IPS DF 4.7 (cell line): ENCODE measurements at regions not wholly inside any gene's neighbourhood (a gene's known extent, or its start where the extent isn't known, plus 50 kb on each side); places are given as distances from the start of the nearest gene placed in this dataset.

Experiments used
- DNase-seq: peaks from one replicate; pipeline ENCODE4 v3.0.0-alpha.2; 2013; ENCODE audit warnings: low spot score; ENCODE audit errors: extremely low read depth

- no peak for DNase-seq
Observed at GRCh38 chr5:141800617-141801016, 77.6 kb downstream of the PCDH1 start.

GRCh38 chr5:141799507-141800167, 78.6 kb downstream of the PCDH1 start:
- DNase-seq, result no peak

GRCh38 chr5:141797425-141797824, 80.8 kb downstream of the PCDH1 start:
- no peak for DNase-seq

GRCh38 chr5:141795421-141795820, 82.8 kb downstream of the PCDH1 start:
- no peak for DNase-seq

- no peak for DNase-seq
Observed at GRCh38 chr5:141793881-141794280, 84.3 kb downstream of the PCDH1 start.

- no peak for DNase-seq
Observed at GRCh38 chr5:141793403-141793802, 84.8 kb downstream of the PCDH1 start.

- DNase-seq, result no peak
Observed at GRCh38 chr5:141790630-141791029, 87.6 kb downstream of the PCDH1 start.

GRCh38 chr5:141789330-141789729, 88.9 kb downstream of the PCDH1 start:
- DNase-seq, result no peak

GRCh38 chr5:141788296-141788970, 89.8 kb downstream of the PCDH1 start:
- DNase-seq, result no peak

GRCh38 chr5:141787376-141787775, 90.8 kb downstream of the PCDH1 start:
- no peak for DNase-seq

- no peak for DNase-seq
Observed at GRCh38 chr5:141786700-141787099, 91.5 kb downstream of the PCDH1 start.

- no peak for DNase-seq
Observed at GRCh38 chr5:141785711-141786110, 92.5 kb downstream of the PCDH1 start.

- DNase-seq, result no peak
Observed at GRCh38 chr5:141785135-141785534, 93.1 kb downstream of the PCDH1 start.

GRCh38 chr5:141784529-141784928, 93.7 kb downstream of the PCDH1 start:
- DNase-seq, result no peak

- no peak for DNase-seq
Observed at GRCh38 chr5:141783947-141784296, 94.3 kb downstream of the PCDH1 start.

- DNase-seq, result no peak
Observed at GRCh38 chr5:141783005-141783946, 94.9 kb downstream of the PCDH1 start.

GRCh38 chr5:141781910-141782309, 96.3 kb downstream of the PCDH1 start:
- no peak for DNase-seq

- DNase-seq, result no peak
Observed at GRCh38 chr5:141780952-141781781, 97.0 kb downstream of the PCDH1 start.

- no peak for DNase-seq
Observed at GRCh38 chr5:141780240-141780951, 97.8 kb downstream of the PCDH1 start.

GRCh38 chr5:141779503-141779973, 97.5 kb upstream of the ARAP3 start:
- no peak for DNase-seq

GRCh38 chr5:141778683-141779082, 96.7 kb upstream of the ARAP3 start:
- DNase-seq, result no peak
